Ramos (cell line): ENCODE measurements at regions not wholly inside any gene's neighbourhood (a gene's known extent, or its start where the extent isn't known, plus 50 kb on each side); places are given as distances from the start of the nearest gene placed in this dataset.

Experiments used
- in situ Hi-C: fragments of 300-500 bp; cut with MboI; formaldehyde crosslinking; loops from one replicate; pipeline ENCODE4 v1.14.3; 2022; ENCODE audit warnings: low sequenced_read_pairs; ENCODE audit not compliant: unreplicated experiment

GRCh38 chr18:47605093-47605492 lies 325.4 kb downstream of the SMAD2 start:
- in situ Hi-C loops: no loop called here

GRCh38 chr18:47604021-47604420 lies 326.4 kb downstream of the SMAD2 start:
- in situ Hi-C loops: no loop called here

GRCh38 chr18:47603158-47603557 lies 327.3 kb downstream of the SMAD2 start:
- in situ Hi-C loops: no loop called here

- in situ Hi-C loops: no loop called here
Observed at GRCh38 chr18:47602273-47602897, 328.1 kb downstream of the SMAD2 start.

- in situ Hi-C loops: no loop called here
Observed at GRCh38 chr18:47601581-47602272, 328.7 kb downstream of the SMAD2 start.

GRCh38 chr18:47595831-47596501 lies 334.5 kb downstream of the SMAD2 start:
- in situ Hi-C loops: no loop called here

- in situ Hi-C loops: loop anchor here (5.0 kb wide), 1 partner anchor 153 kb away; no protein-coding TSS in a partner anchor
Observed at GRCh38 chr18:47594621-47595086, 335.8 kb downstream of the SMAD2 start.

- in situ Hi-C loops: loop anchor here (5.0 kb wide), 1 partner anchor 153 kb away; no protein-coding TSS in a partner anchor
Observed at GRCh38 chr18:47593744-47594472, 336.6 kb downstream of the SMAD2 start.

GRCh38 chr18:47591429-47591828 lies 339.0 kb downstream of the SMAD2 start:
- in situ Hi-C loops: loop anchor here (5.0 kb wide), 1 partner anchor 156 kb away; no protein-coding TSS in a partner anchor

- in situ Hi-C loops: no loop called here
Observed at GRCh38 chr18:47587587-47587986, 336.1 kb upstream of the SKOR2 start.

GRCh38 chr18:47586418-47587070 lies 335.1 kb upstream of the SKOR2 start:
- in situ Hi-C loops: no loop called here

GRCh38 chr18:47585914-47586313 lies 334.5 kb upstream of the SKOR2 start:
- in situ Hi-C loops: no loop called here

- in situ Hi-C loops: no loop called here
Observed at GRCh38 chr18:47585136-47585535, 333.7 kb upstream of the SKOR2 start.

- in situ Hi-C loops: no loop called here
Observed at GRCh38 chr18:47582093-47582492, 330.6 kb upstream of the SKOR2 start.

- in situ Hi-C loops: no loop called here
Observed at GRCh38 chr18:47577520-47577919, 326.1 kb upstream of the SKOR2 start.

- in situ Hi-C loops: no loop called here
Observed at GRCh38 chr18:47574966-47575365, 323.5 kb upstream of the SKOR2 start.

- in situ Hi-C loops: no loop called here
Observed at GRCh38 chr18:47571957-47572356, 320.5 kb upstream of the SKOR2 start.

GRCh38 chr18:47566809-47567208 lies 315.3 kb upstream of the SKOR2 start:
- in situ Hi-C loops: no loop called here

- in situ Hi-C loops: no loop called here
Observed at GRCh38 chr18:47560723-47561715, 309.6 kb upstream of the SKOR2 start.
